Keratinocyte (primary cell): ENCODE measurements at regions not wholly inside any gene's neighbourhood (a gene's known extent, or its start where the extent isn't known, plus 50 kb on each side); places are given as distances from the start of the nearest gene placed in this dataset.

ENCODE experiments used
- CTCF ChIP-seq, 3 experiments: IDR thresholded peaks in 1 of 3; conservative IDR thresholded peaks in 1 of 3; optimal IDR thresholded peaks in 1 of 3; 2 replicates in 2 of 3; 3 replicates in 1 of 3; pipeline versions ENCODE3 to v1.5.1; 2011; ENCODE audit warnings: low read length in 3 of 3, mild to moderate bottlenecking in 3 of 3, moderate library complexity in 2 of 3, control low read depth in 1 of 3, inconsistent platforms in 1 of 3; ENCODE audit not compliant: insufficient read depth in 2 of 3; ENCODE audit errors: extremely low read depth in 1 of 3
- EZH2 ChIP-seq: IDR thresholded peaks from one replicate; pipeline ENCODE4 v1.6.1; 2012; ENCODE audit warnings: inconsistent platforms, mild to moderate bottlenecking, low read length, moderate library complexity

- TF ChIP-seq CTCF (optimal IDR thresholded peaks at IDR 0.05 in 1 of 3, IDR thresholded peaks at IDR 0.05 in 1 of 3, conservative IDR thresholded peaks at IDR 0.05 in 1 of 3; ENCODE audit: extremely low read depth in 1 of 3, insufficient read depth in 2 of 3, low read length in 3 of 3) = no peak
- no peak for TF ChIP-seq EZH2
Observed at GRCh38 chr17:62876673-62877405, 68.7 kb upstream of the MARCHF10 start.
